Endodermal cell (in vitro differentiated cells): ENCODE measurements at regions not wholly inside any gene's neighbourhood (a gene's known extent, or its start where the extent isn't known, plus 50 kb on each side); places are given as distances from the start of the nearest gene placed in this dataset.

ENCODE experiments used
- DNase-seq: peaks from one replicate; pipeline ENCODE4 v3.0.0-alpha.2; 2017
- H3K27ac ChIP-seq: 2 replicates; pipeline ENCODE4 v1.5.1; 2013; ENCODE audit warnings: mild to moderate bottlenecking, low read depth, low read length, moderate library complexity
- H3K27me3 ChIP-seq: 2 replicates; pipeline ENCODE4 v1.6.1; 2013; ENCODE audit warnings: mild to moderate bottlenecking, low read length, moderate library complexity; ENCODE audit not compliant: insufficient read depth, control insufficient read depth, poor library complexity, severe bottlenecking
- H3K36me3 ChIP-seq: 2 replicates; pipeline ENCODE4 v1.7.0; 2013; ENCODE audit warnings: mild to moderate bottlenecking, low read length, moderate library complexity; ENCODE audit not compliant: control insufficient read depth, insufficient read depth
- H3K4me1 ChIP-seq: one replicate; pipeline ENCODE4 v1.7.0; 2013; ENCODE audit warnings: low read length; ENCODE audit not compliant: control insufficient read depth, insufficient read depth
- H3K4me3 ChIP-seq: 2 replicates; pipeline ENCODE4 v1.5.1; 2013; ENCODE audit warnings: mild to moderate bottlenecking, low read length, moderate library complexity
- H3K9ac ChIP-seq: 2 replicates; pipeline ENCODE4 v1.6.1; 2013; ENCODE audit warnings: mild to moderate bottlenecking, low read length, moderate library complexity; ENCODE audit not compliant: poor library complexity, severe bottlenecking; ENCODE audit errors: extremely low read depth
- H3K9me3 ChIP-seq: 2 replicates; pipeline ENCODE4 v1.6.1; 2013; ENCODE audit warnings: mild to moderate bottlenecking, low read length, moderate library complexity; ENCODE audit not compliant: control insufficient read depth
- H3K27ac Mint-ChIP-seq: 2 replicates; pipeline ENCODE4 v1.8.0; 2020; ENCODE audit warnings: mixed read lengths
- H3K27me3 Mint-ChIP-seq: 2 replicates; pipeline ENCODE4 v1.8.0; 2021; ENCODE audit warnings: mild to moderate bottlenecking, mixed read lengths; ENCODE audit not compliant: insufficient read depth
- H3K36me3 Mint-ChIP-seq: 2 replicates; pipeline ENCODE4 v1.8.0; 2020; ENCODE audit warnings: low read depth, mixed read lengths
- H3K4me1 Mint-ChIP-seq: 2 replicates; pipeline ENCODE4 v1.8.0; 2020; ENCODE audit warnings: mixed read lengths
- H3K4me3 Mint-ChIP-seq: 2 replicates; pipeline ENCODE4 v1.8.0; 2020; ENCODE audit warnings: mild to moderate bottlenecking, moderate library complexity, mixed read lengths
- H3K9me3 Mint-ChIP-seq: 2 replicates; pipeline ENCODE4 v1.8.0; 2020; ENCODE audit warnings: mild to moderate bottlenecking, mixed read lengths
- WGBS, 2 experiments: methylation state at CpG; one replicate each; pipeline versions ENCODE4 v1.1.5 to v1.1.7; 2013; ENCODE audit warnings: missing lambda C conversion rate in 2 of 2, mixed read lengths in 1 of 2; ENCODE audit not compliant: insufficient coverage in 1 of 2, insufficient read length in 1 of 2; 5-methylcytosine and 5-hydroxymethylcytosine counted together
- TF ChIP-seq, protein P1 (sequence below): fragments of 200-600 bp; sonication (generic); conservative IDR thresholded peaks from 2 replicates; pipeline ENCODE4 v1.5.0; 2021; ENCODE audit warnings: antibody characterized with exemption, mild to moderate bottlenecking

DNA sequence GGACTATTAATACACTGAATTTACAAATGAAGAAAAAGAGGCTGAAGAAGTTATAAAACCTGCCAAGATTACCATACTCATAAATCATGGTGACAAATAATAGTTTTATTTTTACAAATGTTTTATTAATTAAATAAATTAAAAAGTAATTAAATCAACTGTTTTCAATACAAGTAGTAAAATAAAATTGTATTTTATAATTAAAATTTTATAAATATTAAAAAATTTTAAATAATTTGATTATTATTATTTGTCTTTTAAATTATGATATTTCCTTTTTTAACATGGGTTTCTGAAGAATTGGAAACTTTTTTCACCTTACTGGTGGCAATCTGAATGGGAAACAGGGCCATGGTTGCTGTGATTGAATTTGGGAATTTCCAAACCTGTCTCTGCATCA is 177.3 kb upstream of the TSHZ2 start:
- Mint-ChIP-seq H3K4me1 (peaks cover 9% of the 10 kb centered on the region), H3K27me3 (peaks cover 42% of the 10 kb centered on the region), H3K36me3 (no peaks in the 10 kb centered on the region), H3K27ac (no peak overlapping the region), H3K9me3 (no peaks in the 10 kb centered on the region), H3K4me3 (no peak overlapping the region)
- peaks cover 8% of the 10 kb centered on the region for H3K4me1 ChIP-seq
- H3K9ac ChIP-seq, result no peak overlapping the region
- no peak overlapping the region for H3K4me3 ChIP-seq
- no peak for DNase-seq
- no peaks in the 10 kb centered on the region for H3K9me3 ChIP-seq
- H3K36me3 ChIP-seq, result no peaks in the 10 kb centered on the region
- TF ChIP-seq, protein P1, sequence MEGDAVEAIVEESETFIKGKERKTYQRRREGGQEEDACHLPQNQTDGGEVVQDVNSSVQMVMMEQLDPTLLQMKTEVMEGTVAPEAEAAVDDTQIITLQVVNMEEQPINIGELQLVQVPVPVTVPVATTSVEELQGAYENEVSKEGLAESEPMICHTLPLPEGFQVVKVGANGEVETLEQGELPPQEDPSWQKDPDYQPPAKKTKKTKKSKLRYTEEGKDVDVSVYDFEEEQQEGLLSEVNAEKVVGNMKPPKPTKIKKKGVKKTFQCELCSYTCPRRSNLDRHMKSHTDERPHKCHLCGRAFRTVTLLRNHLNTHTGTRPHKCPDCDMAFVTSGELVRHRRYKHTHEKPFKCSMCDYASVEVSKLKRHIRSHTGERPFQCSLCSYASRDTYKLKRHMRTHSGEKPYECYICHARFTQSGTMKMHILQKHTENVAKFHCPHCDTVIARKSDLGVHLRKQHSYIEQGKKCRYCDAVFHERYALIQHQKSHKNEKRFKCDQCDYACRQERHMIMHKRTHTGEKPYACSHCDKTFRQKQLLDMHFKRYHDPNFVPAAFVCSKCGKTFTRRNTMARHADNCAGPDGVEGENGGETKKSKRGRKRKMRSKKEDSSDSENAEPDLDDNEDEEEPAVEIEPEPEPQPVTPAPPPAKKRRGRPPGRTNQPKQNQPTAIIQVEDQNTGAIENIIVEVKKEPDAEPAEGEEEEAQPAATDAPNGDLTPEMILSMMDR, result no peak
- no peak overlapping the region for H3K27ac ChIP-seq
- H3K27me3 ChIP-seq, result peaks cover 15% of the 10 kb centered on the region

DNA sequence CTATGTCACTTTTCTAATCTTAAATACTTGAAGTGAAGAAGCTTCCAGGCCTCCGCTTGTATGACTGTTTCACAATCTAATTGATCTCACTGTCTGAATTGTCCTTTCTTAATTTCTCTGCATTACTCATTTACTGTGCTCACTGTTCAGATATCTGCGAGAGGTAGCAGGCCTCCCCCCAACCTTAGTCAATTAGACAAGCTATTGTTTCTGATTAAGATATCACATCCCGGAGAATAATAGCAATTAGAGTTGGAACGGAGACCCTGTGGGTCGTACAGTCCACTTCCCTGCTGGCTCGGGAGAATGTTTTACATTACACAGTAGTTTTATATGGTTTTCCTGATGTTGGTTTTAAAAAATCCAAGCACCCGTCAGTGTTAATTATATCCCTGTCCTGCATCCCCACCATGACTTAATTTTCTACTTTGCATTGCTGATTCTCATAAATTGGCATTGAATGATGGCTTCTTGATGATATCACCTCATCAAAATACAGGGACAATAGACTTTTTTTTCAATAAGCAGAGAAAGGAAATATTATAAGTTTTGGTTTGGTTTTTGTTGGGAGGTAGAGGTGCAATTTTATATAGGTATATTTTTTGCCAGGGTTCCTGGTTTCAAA is 178.7 kb upstream of the TSHZ2 start:
- TF ChIP-seq, protein P1, result no peak
- Histone ChIP-seq H3K36me3 (no peaks in the 10 kb centered on the region), H3K9me3 (no peaks in the 10 kb centered on the region), H3K9ac (no peak overlapping the region), H3K27me3 (peaks cover 5% of the 10 kb centered on the region), H3K27ac (no peak overlapping the region), H3K4me3 (no peak overlapping the region), H3K4me1 (no peaks in the 10 kb centered on the region)
- DNase-seq, result no peak
- 94 to 96% methylated on average over 5 to 7 of the region's 7 CpGs for WGBS, 2 experiments
- Mint-ChIP-seq H3K4me3 (no peak overlapping the region), H3K27me3 (peaks cover 32% of the 10 kb centered on the region), H3K9me3 (no peaks in the 10 kb centered on the region), H3K36me3 (no peaks in the 10 kb centered on the region), H3K4me1 (no peaks in the 10 kb centered on the region), H3K27ac (no peak overlapping the region)

DNA sequence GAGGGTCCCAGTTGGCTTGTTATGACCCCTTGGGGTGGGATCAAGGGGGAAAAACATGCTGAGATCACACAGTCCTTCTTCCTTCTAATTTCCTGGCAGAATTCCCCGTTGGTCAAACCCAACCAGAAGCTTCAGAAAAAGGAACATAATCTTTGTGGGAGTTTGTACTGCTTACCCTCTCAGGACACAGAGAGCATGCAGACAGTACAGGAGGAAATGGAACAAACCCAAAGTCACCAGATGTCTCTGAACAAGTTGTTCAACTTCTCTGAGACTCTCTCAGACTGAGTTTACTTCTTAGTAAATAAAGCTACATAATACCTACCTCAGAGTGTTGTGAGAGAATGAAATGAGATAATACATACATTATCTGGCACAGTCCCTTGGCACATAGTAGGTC is 181.1 kb upstream of the TSHZ2 start:
- H3K27ac Mint-ChIP-seq, result no peak overlapping the region
- no peak overlapping the region for H3K4me3 ChIP-seq
- H3K4me1 Mint-ChIP-seq, result no peaks in the 10 kb centered on the region
- H3K36me3 Mint-ChIP-seq, result no peaks in the 10 kb centered on the region
- DNase-seq, result no peak
- no peak overlapping the region for H3K9ac ChIP-seq
- H3K36me3 ChIP-seq, result no peaks in the 10 kb centered on the region
- no peaks in the 10 kb centered on the region for H3K9me3 Mint-ChIP-seq
- no peak overlapping the region for H3K27ac ChIP-seq
- WGBS, 2 experiments, result 100% methylated on average over 1 of the region's 1 CpG; no CpG with 5 or more reads in 1 of the 2 experiments
- no peaks in the 10 kb centered on the region for H3K27me3 ChIP-seq
- H3K27me3 Mint-ChIP-seq, result peaks cover 13% of the 10 kb centered on the region
- H3K4me1 ChIP-seq, result no peaks in the 10 kb centered on the region
- TF ChIP-seq, protein P1, result no peak
- no peak overlapping the region for H3K4me3 Mint-ChIP-seq
- H3K9me3 ChIP-seq, result no peaks in the 10 kb centered on the region
